ENCODE measurements at regions not wholly inside any gene's neighbourhood (a gene's known extent, or its start where the extent isn't known, plus 50 kb on each side); places are given as distances from the start of the nearest gene placed in this dataset.

DNA sequence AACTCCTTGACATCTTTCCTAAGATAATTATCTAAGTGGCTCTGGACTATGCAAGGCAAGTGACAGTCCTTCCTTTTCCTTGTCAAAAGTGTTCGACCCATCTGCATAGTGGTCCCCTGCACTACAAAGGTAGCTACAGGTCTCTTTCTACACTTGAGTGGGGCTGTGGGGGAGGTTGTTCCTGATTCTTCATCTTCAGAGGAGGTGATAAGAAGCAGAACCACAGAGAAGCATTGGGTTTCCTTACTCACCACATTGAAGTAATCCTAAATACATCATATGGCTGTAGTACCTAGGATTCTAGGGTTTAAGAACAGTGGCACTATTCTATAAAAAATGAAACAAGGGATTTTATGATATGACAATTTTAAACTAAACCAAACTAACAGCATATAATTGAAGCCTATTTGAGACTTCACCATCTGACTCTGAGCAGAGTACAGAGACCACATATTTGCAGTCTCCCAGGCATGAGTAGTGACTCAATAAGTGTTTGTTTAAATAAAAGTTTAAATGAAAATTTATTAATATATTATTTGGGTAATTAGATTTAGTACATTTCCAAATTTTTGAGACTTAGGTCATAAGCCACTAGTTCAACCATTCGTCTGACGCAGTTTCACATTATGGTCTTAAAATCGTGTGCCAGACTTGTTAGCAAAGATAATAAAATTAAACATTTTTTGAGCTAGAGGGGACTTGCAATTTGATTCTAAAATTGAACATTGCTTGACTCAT is 54.9 kb upstream of the NEK7 start:
- no peak overlapping the region for H3K4me3 ChIP-seq
- H3K9me1 ChIP-seq (ENCODE audit: control insufficient read depth, insufficient read depth, low read length) = no peaks in the 10 kb centered on the region
- ATAC-seq (no peak), DNase-seq (ENCODE audit: extremely low read depth in 1 of 4, low spot score in 3 of 4) (no peak), FAIRE-seq (no peak)
- ChIA-PET CTCF (ENCODE audit: low intra/inter-chr PET ratio) (no interaction called here), POLR2A (interaction anchor here (0.7 to 1.0 kb wide), 3 partner anchors 17 to 94 kb away, joined by 3 to 4 read pairs (median 3); no protein-coding TSS in a partner anchor)
- no peaks in the 10 kb centered on the region for H3K79me2 ChIP-seq (ENCODE audit: control insufficient read depth, insufficient read depth, low read length)
- TF ChIP-seq ZC3H11A (IDR thresholded peaks at IDR 0.05; ENCODE audit: low read depth, low read length) = no peak
- no peak for TF ChIP-seq PYGO2 (tag; IDR thresholded peaks at IDR 0.05)
- no TSS peak for BruUV-seq (replicated peaks)
- 9% methylated on average over 4 of the region's 4 CpGs for WGBS (ENCODE audit: insufficient coverage, low coverage, missing lambda C conversion rate)
- no peak overlapping the region for H3K9ac ChIP-seq (ENCODE audit: insufficient read depth in 1 of 2, low read depth in 2 of 2, low read length in 2 of 2)
- H4K20me1 ChIP-seq (replicated peaks; ENCODE audit: control insufficient read depth, insufficient read depth, low read length) = no peaks in the 10 kb centered on the region
- H3K27ac ChIP-seq (ENCODE audit: extremely low read depth, low read depth, low read length) = no peak overlapping the region
- intact Hi-C loops (cut with micrococcal nuclease) = no loop called here
- H3K27me3 ChIP-seq (ENCODE audit: control insufficient read depth in 2 of 2, insufficient read depth in 2 of 2, low read length in 2 of 2) = no peaks in the 10 kb centered on the region
- in situ Hi-C loops (cut with MboI) = no loop called here
- no peaks in the 10 kb centered on the region for H3K36me3 ChIP-seq (ENCODE audit: control insufficient read depth, insufficient read depth, low read length)
- H3K9me3 ChIP-seq (replicated peaks; ENCODE audit: control insufficient read depth, insufficient read depth, low read depth, low read length) = no peaks in the 10 kb centered on the region
- no peak overlapping the region for H2AFZ ChIP-seq (ENCODE audit: low read depth, low read length)
- H3K4me2 ChIP-seq (ENCODE audit: insufficient read depth, low read length) = no peak overlapping the region
- no peaks in the 10 kb centered on the region for H3K4me1 ChIP-seq (replicated peaks in 1 of 2; ENCODE audit: control insufficient read depth in 2 of 2, insufficient read depth in 2 of 2, low read length in 2 of 2)

DNA sequence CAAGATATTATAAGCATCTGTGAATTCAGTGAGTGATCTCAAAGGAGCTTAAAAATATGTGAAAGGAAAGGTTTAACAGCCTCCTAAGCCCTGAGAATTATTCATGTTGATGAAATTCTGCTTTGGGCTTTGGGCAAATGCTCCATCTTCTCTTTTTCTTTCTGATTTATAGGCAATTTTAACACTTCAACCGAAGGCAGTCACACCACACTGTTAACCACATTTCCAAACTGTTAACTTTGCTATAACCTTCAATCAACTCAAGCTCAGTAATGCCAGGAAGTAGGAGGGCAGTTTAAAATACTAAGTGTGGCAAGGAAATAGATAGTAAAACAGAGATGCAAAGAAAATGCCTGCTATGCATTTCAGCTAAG is 54.4 kb upstream of the NEK7 start:
- Histone ChIP-seq H3K36me3 (ENCODE audit: control insufficient read depth, insufficient read depth, low read length) (no peaks in the 10 kb centered on the region), H3K9me1 (ENCODE audit: control insufficient read depth, insufficient read depth, low read length) (no peaks in the 10 kb centered on the region), H3K27me3 (ENCODE audit: control insufficient read depth in 2 of 2, insufficient read depth in 2 of 2, low read length in 2 of 2) (no peaks in the 10 kb centered on the region), H2AFZ (ENCODE audit: low read depth, low read length) (no peak overlapping the region), H3K4me3 (no peak overlapping the region), H3K4me2 (ENCODE audit: insufficient read depth, low read length) (no peak overlapping the region), H3K9me3 (replicated peaks; ENCODE audit: control insufficient read depth, insufficient read depth, low read depth, low read length) (no peaks in the 10 kb centered on the region), H4K20me1 (replicated peaks; ENCODE audit: control insufficient read depth, insufficient read depth, low read length) (no peaks in the 10 kb centered on the region), H3K4me1 (replicated peaks in 1 of 2; ENCODE audit: control insufficient read depth in 2 of 2, insufficient read depth in 2 of 2, low read length in 2 of 2) (no peaks in the 10 kb centered on the region), H3K9ac (ENCODE audit: insufficient read depth in 1 of 2, low read depth in 2 of 2, low read length in 2 of 2) (no peak overlapping the region), H3K79me2 (ENCODE audit: control insufficient read depth, insufficient read depth, low read length) (no peaks in the 10 kb centered on the region), H3K27ac (ENCODE audit: extremely low read depth, low read depth, low read length) (no peak overlapping the region)
- BruUV-seq (replicated peaks) = no TSS peak
- CTCF ChIA-PET (ENCODE audit: low intra/inter-chr PET ratio) = no interaction called here
- FAIRE-seq (no peak), DNase-seq (ENCODE audit: extremely low read depth in 1 of 4, low spot score in 3 of 4) (no peak), ATAC-seq (no peak)
- 0% methylated on average over 1 of the region's 1 CpG for WGBS (ENCODE audit: insufficient coverage, low coverage, missing lambda C conversion rate)
- in situ Hi-C loops (cut with MboI) (no loop called here), intact Hi-C loops (cut with micrococcal nuclease) (no loop called here)
- TF ChIP-seq MTA2 (IDR thresholded peaks at IDR 0.05; ENCODE audit: low read depth) (no peak), KLF6 (CRISPR knock-in tag; IDR thresholded peaks at IDR 0.05; ENCODE audit: borderline replicate concordance) (no peak), MAFF (IDR thresholded peaks at IDR 0.05; ENCODE audit: low read length) (no peak), GABPB1 (CRISPR knock-in tag; IDR thresholded peaks at IDR 0.05) (no peak), ELF1 (tag; IDR thresholded peaks at IDR 0.05) (no peak), ZFP36 (IDR thresholded peaks at IDR 0.05; ENCODE audit: low read depth, low read length, partially characterized antibody) (no peak), ARID1B (IDR thresholded peaks at IDR 0.05) (no peak), POLR2H (tag; IDR thresholded peaks at IDR 0.05; ENCODE audit: low read depth) (no peak), ZNF124 (CRISPR knock-in tag; IDR thresholded peaks at IDR 0.05) (no peak), XRCC3 (IDR thresholded peaks at IDR 0.05) (no peak)
- TF ChIP-seq, protein P1, sequence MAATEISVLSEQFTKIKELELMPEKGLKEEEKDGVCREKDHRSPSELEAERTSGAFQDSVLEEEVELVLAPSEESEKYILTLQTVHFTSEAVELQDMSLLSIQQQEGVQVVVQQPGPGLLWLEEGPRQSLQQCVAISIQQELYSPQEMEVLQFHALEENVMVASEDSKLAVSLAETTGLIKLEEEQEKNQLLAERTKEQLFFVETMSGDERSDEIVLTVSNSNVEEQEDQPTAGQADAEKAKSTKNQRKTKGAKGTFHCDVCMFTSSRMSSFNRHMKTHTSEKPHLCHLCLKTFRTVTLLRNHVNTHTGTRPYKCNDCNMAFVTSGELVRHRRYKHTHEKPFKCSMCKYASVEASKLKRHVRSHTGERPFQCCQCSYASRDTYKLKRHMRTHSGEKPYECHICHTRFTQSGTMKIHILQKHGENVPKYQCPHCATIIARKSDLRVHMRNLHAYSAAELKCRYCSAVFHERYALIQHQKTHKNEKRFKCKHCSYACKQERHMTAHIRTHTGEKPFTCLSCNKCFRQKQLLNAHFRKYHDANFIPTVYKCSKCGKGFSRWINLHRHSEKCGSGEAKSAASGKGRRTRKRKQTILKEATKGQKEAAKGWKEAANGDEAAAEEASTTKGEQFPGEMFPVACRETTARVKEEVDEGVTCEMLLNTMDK (IDR thresholded peaks at IDR 0.05; ENCODE audit: borderline replicate concordance, insufficient read depth, low read depth, low read length, poor library complexity, severe bottlenecking) = no peak
- POLR2A ChIA-PET = interaction anchor here (1.0 kb wide), 1 partner anchor 17 kb away, joined by 3 read pairs; no protein-coding TSS in a partner anchor

Data from K562 (cell line).